ENCODE measurements at regions not wholly inside any gene's neighbourhood (a gene's known extent, or its start where the extent isn't known, plus 50 kb on each side); places are given as distances from the start of the nearest gene placed in this dataset.

GRCh38 chr2:128595763-128596395 lies 277.2 kb upstream of the HS6ST1 start:
- no peak for TF ChIP-seq SP1 (IDR thresholded peaks at IDR 0.05)
- no peak for TF ChIP-seq CTCF (IDR thresholded peaks at IDR 0.05; ENCODE audit: low read depth, low read length, missing input control)
- no peak for TF ChIP-seq REST (IDR thresholded peaks at IDR 0.05)
- no peak for TF ChIP-seq RAD21 (IDR thresholded peaks at IDR 0.05)
- TF ChIP-seq MAX (IDR thresholded peaks at IDR 0.05): no peak
- no peak for TF ChIP-seq TAF1 (conservative IDR thresholded peaks at IDR 0.05)
- TF ChIP-seq RXRA (IDR thresholded peaks at IDR 0.05): peak; percentile 70 to 75
- TF ChIP-seq GABPA (IDR thresholded peaks at IDR 0.05 in 1 of 2, conservative IDR thresholded peaks at IDR 0.05 in 1 of 2): no peak
- no peak for TF ChIP-seq JUND (IDR thresholded peaks at IDR 0.05)
- TF ChIP-seq YY1 (IDR thresholded peaks at IDR 0.05): no peak
- no peak for TF ChIP-seq ATF3 (IDR thresholded peaks at IDR 0.05)

Measured in liver (tissue), 3 donors.